ENCODE measurements at regions not wholly inside any gene's neighbourhood (a gene's known extent, or its start where the extent isn't known, plus 50 kb on each side); places are given as distances from the start of the nearest gene placed in this dataset.
A peak's percentile ranks its signal among the peaks of the same experiment; 100 is the strongest.
"Not testable (repeated sequence)": the region's sequence is repeated elsewhere in the genome, so short reads cannot be mapped to it uniquely, and the experiment has no call there.

- H3K27me3 ChIP-seq, result no peaks in the 10 kb centered on the region
- H3K36me3 ChIP-seq (ENCODE audit: low read depth, missing control alignments), result no peaks in the 10 kb centered on the region
- no peak overlapping the region for H3K4me3 ChIP-seq
- no peaks in the 10 kb centered on the region for H3K4me1 ChIP-seq
- H3K9me3 ChIP-seq, result no peaks in the 10 kb centered on the region
- WGBS, 2 donors, result 38 to 44% methylated on average over 1 of the region's 1 CpG
- TF ChIP-seq POLR2A (IDR thresholded peaks at IDR 0.05), result no peak
- TF ChIP-seq CTCF (IDR thresholded peaks at IDR 0.05), result no peak
- intact Hi-C loops (cut with DNase I; ENCODE audit: low total_unique reads), result no loop called here
- DNase-seq, result no peak
- H3K27ac ChIP-seq, result no peak overlapping the region
Observed at GRCh38 chr3:145294572-145294971, 866.4 kb downstream of the PLOD2 start.

GRCh38 chr3:145307272-145307671, 853.7 kb downstream of the PLOD2 start:
- Histone ChIP-seq H3K36me3 (ENCODE audit: low read depth, missing control alignments) (no peaks in the 10 kb centered on the region), H3K9me3 (no peaks in the 10 kb centered on the region), H3K4me1 (no peaks in the 10 kb centered on the region), H3K27ac (no peak overlapping the region), H3K27me3 (no peaks in the 10 kb centered on the region), H3K4me3 (no peak overlapping the region)
- TF ChIP-seq CTCF (IDR thresholded peaks at IDR 0.05) (no peak), POLR2A (IDR thresholded peaks at IDR 0.05) (no peak)
- intact Hi-C loops (cut with DNase I; ENCODE audit: low total_unique reads), result no loop called here
- DNase-seq, result no peak

GRCh38 chr3:145313751-145314150, 847.2 kb downstream of the PLOD2 start:
- Histone ChIP-seq H3K4me3 (no peak overlapping the region), H3K36me3 (ENCODE audit: low read depth, missing control alignments) (no peaks in the 10 kb centered on the region), H3K9me3 (no peaks in the 10 kb centered on the region), H3K4me1 (no peaks in the 10 kb centered on the region), H3K27ac (no peak overlapping the region), H3K27me3 (no peaks in the 10 kb centered on the region)
- no peak for DNase-seq
- intact Hi-C loops (cut with DNase I; ENCODE audit: low total_unique reads), result no loop called here
- WGBS, 2 donors, result 83 to 89% methylated on average over 2 of the region's 2 CpGs
- TF ChIP-seq POLR2A (IDR thresholded peaks at IDR 0.05) (no peak), CTCF (IDR thresholded peaks at IDR 0.05) (no peak)

GRCh38 chr3:145316253-145316652, 844.7 kb downstream of the PLOD2 start:
- intact Hi-C loops (cut with DNase I; ENCODE audit: low total_unique reads); H3K9me3 ChIP-seq; H3K36me3 ChIP-seq (ENCODE audit: low read depth, missing control alignments); H3K4me1 ChIP-seq; DNase-seq; H3K27ac ChIP-seq; H3K4me3 ChIP-seq; H3K27me3 ChIP-seq: not testable (repeated sequence)
- 73 to 86% methylated on average over 4 of the region's 4 CpGs for WGBS, 2 donors

GRCh38 chr3:145326666-145327065, 834.3 kb downstream of the PLOD2 start:
- Histone ChIP-seq H3K4me1 (no peaks in the 10 kb centered on the region), H3K27ac (no peak overlapping the region), H3K27me3 (no peaks in the 10 kb centered on the region), H3K36me3 (ENCODE audit: low read depth, missing control alignments) (no peaks in the 10 kb centered on the region), H3K4me3 (no peak overlapping the region), H3K9me3 (no peaks in the 10 kb centered on the region)
- DNase-seq, result no peak
- 52 to 72% methylated on average over 1 of the region's 1 CpG for WGBS, 2 donors
- TF ChIP-seq CTCF (IDR thresholded peaks at IDR 0.05), result no peak
- no peak for TF ChIP-seq POLR2A (IDR thresholded peaks at IDR 0.05)
- intact Hi-C loops (cut with DNase I; ENCODE audit: low total_unique reads), result no loop called here

- DNase-seq; H3K9me3 ChIP-seq; H3K27ac ChIP-seq; H3K4me1 ChIP-seq; H3K27me3 ChIP-seq; intact Hi-C loops (cut with DNase I; ENCODE audit: low total_unique reads); H3K36me3 ChIP-seq (ENCODE audit: low read depth, missing control alignments): not testable (repeated sequence)
- WGBS, 2 donors, result 54 to 69% methylated on average over 8 to 23 of the region's 31 CpGs
- H3K4me3 ChIP-seq, result peak overlapping the region; percentile 21 to 26
Observed at GRCh38 chr3:145333427-145333826, 827.6 kb downstream of the PLOD2 start.
